Body of pancreas (tissue), 4 donors: ENCODE measurements at regions not wholly inside any gene's neighbourhood (a gene's known extent, or its start where the extent isn't known, plus 50 kb on each side); places are given as distances from the start of the nearest gene placed in this dataset.

Experiments
- CTCF ChIP-seq, 7 experiments: fragments of 450-650 bp in 4 of 7; fragments of 200-600 bp in 3 of 7; sonication (generic) in 3 of 7; IDR thresholded peaks; one replicate each; pipeline ENCODE4 v1.5.1; 2016 to 2019; ENCODE audit warnings: antibody characterized with exemption in 7 of 7
- POLR2A ChIP-seq, 3 donors: fragments of 450-650 bp; IDR thresholded peaks; one replicate each; pipeline ENCODE4 v1.6.1; 2016; ENCODE audit warnings: antibody characterized with exemption in 3 of 3, mild to moderate bottlenecking in 2 of 3

- TF ChIP-seq CTCF (IDR thresholded peaks at IDR 0.05): no peak
- no peak for TF ChIP-seq POLR2A (IDR thresholded peaks at IDR 0.05)
These were observed 497.2 kb downstream of the RAPGEF2 start for GRCh38 chr4:159600061-159600460.
